Fibroblast of skin of left biceps (primary cell): ENCODE measurements at regions not wholly inside any gene's neighbourhood (a gene's known extent, or its start where the extent isn't known, plus 50 kb on each side); places are given as distances from the start of the nearest gene placed in this dataset.
"Not testable (repeated sequence)": the region's sequence is repeated elsewhere in the genome, so short reads cannot be mapped to it uniquely, and the experiment has no call there.

Experiments used
- DNase-seq, 2 experiments: peaks; one replicate each; pipeline ENCODE4 v3.0.0-alpha.2; 2013; ENCODE audit warnings: low read depth in 2 of 2

DNA sequence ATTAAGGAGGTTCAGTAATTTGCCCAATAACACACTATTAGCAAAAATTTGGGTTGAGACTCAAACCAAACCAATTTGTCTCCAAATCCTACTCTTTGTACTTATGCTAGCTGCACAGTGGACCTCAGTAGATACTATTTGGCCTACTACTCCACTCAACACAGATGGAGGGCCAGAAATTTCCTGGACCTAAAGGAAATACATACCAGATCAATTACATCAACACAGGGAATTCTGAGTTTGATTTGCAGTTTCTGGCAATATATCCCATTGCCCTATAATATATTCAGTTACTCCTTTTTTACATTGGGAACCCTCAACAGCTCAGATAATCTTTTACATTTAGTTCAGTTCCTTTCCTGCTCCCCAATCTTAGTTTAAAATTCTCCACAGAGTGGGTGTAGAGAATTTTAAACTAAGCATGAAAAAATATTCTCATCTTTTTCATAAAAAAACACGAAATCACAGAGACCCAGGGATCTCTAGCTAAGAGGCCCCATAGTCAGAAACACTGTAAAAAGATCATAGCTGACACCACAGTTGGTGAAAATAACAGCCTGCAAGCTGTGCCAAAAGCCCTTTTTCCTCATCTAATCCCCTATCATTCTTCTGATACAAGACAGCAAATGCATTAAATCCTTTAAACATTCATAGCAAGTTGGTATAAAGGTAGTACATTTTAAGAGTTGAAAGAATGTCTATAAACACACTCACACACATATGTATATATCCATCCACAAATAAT lies 317.7 kb upstream of the ESRRG start:
- peak; percentile 3 to 5 for DNase-seq

DNA sequence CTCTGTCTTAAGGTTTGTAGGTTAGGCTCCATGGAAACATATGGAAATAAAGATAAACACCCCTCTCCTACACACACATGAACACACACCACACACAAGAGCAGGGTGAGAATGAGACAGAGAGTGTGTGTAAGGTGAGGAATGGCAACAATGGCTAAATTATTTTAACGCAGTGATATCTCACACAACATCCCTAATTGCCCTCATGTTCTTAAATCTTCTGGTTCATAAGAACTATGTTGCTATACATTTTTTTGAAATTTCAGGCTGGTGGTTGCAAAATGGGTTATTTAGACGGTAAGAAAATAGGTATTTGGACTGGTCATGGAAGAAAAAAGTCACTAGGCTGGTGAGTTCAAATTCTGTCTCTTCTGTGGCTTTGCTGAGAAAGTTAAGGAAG lies 316.7 kb upstream of the ESRRG start:
- DNase-seq: no peak

DNA sequence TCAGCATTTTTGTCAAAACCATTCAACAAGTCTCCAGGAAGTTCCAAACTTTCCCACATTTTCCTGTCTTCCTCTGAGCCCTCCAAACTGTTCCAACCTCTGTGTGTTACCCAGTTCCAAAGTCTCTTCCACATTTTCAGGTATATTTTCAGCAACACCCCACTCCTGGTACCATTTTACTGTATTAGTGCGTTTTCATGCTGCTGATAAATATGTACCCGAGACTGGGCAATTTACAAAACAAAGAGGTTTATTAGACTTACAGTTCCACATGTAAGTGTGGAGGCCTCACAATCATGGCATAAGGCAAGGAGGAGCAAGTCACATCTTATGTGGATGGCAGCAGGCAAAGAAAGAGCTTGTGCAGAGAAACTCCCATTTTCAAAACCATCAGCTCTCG lies 315.9 kb upstream of the ESRRG start:
- not testable (repeated sequence) for DNase-seq

- no peak for DNase-seq
These were observed 313.5 kb upstream of the ESRRG start for GRCh38 chr1:217036757-217037156.

DNA sequence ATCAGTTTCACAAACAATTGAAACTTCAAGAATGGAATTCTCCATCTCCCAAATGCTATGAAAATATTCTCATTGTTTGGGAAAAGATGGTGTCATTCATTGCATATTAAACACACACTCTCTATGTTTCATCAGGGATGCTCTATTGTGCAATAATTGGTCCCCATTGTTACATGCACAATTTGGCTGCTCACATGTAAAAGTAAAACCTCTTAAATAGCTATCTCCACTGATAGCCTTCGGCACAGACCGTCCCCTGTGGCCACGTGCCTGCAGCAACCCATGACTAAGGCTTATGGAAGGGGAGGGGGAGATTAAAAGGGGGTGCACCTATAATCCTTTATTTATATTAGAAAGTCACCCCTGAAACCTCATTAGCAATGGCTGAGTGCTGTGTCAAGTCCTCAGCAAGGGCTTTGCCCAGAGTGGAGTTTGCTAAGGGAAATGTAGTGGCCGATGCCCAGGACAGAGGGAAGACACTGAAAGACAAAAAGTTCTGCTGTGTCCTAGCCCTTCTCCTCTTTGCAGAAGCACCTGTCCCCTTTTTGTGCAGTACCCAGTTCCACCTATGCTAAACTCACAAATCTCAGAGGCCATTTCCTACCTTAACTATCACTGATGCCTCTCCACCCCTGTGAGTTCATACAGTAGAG lies 309.6 kb upstream of the ESRRG start:
- DNase-seq: no peak

- DNase-seq: peak; percentile 36 to 47
These were observed 306.3 kb upstream of the ESRRG start for GRCh38 chr1:217029281-217030157.

DNA sequence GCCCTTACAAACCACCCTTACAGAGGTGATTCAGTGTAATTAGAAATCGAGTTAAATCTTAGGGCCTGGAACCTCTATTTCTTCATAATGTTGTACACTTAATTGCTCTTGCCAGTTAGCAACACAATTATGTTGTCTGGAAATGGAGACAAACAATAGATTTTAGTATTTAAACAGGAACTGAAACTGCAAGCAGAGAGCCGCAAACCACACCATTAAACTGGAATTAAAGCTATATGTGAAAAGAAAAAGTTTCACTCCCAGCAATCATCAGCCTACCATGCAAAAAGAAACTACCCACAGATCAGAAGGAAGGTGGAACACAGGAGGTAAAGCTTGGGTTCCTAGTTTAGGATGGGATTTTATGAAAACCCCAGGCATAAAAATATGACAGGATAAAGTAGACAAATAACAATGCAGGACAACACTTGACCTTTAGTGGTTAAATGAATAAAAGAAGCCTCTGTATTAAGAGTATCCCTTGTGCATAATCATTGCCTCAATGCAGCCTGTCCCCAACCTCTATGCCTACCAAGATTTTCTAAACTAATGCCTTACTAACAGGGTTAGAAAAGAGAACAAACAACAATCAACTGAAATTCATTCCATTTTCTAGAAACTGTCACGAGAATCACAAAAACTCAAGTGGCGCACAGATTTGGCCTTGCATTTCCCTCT lies 304.3 kb upstream of the ESRRG start:
- no peak for DNase-seq

- DNase-seq: no peak
These were observed 303.3 kb upstream of the ESRRG start for GRCh38 chr1:217026531-217026930.

GRCh38 chr1:217025381-217025780 lies 302.2 kb upstream of the ESRRG start:
- no peak for DNase-seq

- no peak for DNase-seq
These were observed 301.7 kb upstream of the ESRRG start for GRCh38 chr1:217024911-217025310.

DNA sequence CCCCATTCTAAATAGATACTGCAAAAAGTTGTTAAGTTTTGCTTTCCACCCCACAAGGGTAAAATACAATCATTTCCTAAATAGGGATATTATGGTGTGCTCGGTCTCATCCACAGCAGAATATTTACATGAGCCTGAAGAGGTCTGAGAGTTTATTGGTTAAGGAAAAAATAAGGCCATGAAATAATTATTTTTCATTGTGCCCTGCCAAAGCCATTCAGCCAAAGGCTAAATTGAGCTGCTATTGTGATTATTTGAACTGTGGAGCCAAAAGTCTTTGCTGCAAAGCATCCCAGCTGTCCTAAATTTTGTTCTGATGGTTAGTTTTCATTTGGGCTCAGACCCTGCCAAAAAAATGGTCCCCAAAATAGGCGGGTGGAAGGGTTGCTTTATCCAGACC lies 298.7 kb upstream of the ESRRG start:
- DNase-seq: no peak

GRCh38 chr1:217021400-217021799 lies 298.2 kb upstream of the ESRRG start:
- DNase-seq: no peak

GRCh38 chr1:217019475-217019874 lies 296.2 kb upstream of the ESRRG start:
- DNase-seq: no peak

GRCh38 chr1:217018648-217019047 lies 295.4 kb upstream of the ESRRG start:
- no peak for DNase-seq

DNA sequence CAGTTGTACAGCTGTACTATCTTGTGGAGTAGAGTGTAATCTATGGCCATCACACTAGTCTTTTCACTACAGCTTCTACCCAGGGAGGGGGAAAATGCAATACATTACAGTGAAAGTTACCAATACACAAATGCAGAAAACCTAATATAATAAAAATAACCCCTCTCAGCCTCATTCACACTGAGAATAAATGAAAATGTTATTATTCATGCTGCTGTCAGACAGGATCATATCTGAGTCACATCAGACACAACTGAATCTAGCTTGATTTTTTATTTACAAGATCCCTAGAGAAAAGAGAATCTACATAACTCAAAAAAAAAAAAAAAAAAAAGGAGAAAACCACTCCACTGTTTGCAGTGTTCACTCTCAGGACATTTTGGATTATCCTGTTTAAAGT lies 293.9 kb upstream of the ESRRG start:
- no peak for DNase-seq

DNA sequence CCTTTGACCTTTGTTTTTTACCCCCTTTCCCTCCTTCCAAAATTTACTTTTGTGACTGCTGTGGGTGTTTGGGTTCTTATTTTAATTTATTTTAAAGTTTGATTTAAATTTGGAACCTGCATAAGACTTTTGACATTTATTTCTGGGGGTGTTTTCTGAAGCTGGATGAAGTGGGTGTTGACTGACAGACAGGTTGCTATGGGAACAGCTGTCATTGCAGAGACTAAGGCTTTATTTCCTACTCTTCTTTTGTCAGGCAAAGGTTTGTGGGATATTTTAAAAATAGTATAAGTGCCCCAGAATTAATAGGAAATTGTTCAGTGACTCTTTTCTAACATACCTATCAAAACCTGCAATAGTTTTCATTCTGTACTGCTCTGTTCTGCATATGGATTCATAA lies 290.8 kb upstream of the ESRRG start:
- DNase-seq: no peak

DNA sequence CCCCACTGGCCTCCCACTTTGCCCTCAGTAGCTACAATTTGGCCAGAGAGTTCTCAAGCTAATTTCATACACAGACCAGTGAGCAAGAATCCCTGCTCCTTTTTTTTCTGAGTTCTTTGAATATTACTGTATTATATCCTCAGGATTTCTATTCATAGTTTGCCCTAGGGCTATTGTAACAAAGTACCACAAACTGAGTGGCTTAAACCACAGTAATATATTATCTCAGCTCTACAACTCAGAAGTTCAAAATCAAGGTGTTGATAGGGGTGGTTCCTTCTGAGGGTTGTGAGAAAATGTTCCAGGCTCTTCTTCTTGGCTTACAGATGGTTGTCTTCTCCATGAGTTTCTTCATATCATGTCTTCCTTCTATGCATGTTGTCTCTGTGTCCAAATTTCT lies 289.4 kb upstream of the ESRRG start:
- no peak for DNase-seq

GRCh38 chr1:217011097-217011496 lies 287.9 kb upstream of the ESRRG start:
- no peak for DNase-seq

DNA sequence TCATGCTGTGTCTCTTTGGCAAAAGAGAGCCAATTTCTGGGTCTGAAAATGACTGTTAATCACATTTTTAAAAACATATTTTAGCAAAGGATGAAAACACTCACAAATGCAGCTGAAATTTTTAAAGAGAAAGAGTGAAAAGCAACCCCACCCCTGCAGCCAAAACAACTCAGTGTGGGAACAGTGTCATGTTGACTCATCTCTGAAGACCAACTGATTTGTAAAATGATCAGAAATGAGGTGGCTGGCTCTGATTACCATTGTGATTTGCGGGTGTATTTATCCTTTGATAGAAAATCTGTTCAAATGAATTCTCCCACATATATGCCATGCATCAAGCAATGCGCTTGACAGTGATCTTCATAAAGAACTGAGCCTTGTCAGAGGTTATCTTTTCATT lies 287.0 kb upstream of the ESRRG start:
- DNase-seq: no peak

DNA sequence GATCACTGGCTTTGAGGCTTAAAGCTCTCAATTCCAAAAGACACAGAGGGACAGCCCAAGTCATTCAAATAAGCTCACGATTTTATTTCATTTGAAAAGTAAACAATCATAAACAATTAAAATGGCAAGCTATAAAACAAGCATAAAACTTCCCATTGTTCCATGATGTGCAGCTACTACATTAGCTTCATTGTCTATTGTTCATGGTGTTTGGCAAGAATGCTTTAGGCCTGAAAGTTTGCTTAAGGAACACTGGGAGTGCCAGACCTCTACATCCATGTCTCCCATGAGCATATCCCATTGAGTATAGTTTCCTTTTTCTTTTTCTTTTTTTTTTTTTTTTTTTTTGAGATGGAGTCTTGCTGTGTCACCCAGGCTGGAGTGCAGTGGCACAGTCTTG lies 286.1 kb upstream of the ESRRG start:
- DNase-seq: no peak

DNA sequence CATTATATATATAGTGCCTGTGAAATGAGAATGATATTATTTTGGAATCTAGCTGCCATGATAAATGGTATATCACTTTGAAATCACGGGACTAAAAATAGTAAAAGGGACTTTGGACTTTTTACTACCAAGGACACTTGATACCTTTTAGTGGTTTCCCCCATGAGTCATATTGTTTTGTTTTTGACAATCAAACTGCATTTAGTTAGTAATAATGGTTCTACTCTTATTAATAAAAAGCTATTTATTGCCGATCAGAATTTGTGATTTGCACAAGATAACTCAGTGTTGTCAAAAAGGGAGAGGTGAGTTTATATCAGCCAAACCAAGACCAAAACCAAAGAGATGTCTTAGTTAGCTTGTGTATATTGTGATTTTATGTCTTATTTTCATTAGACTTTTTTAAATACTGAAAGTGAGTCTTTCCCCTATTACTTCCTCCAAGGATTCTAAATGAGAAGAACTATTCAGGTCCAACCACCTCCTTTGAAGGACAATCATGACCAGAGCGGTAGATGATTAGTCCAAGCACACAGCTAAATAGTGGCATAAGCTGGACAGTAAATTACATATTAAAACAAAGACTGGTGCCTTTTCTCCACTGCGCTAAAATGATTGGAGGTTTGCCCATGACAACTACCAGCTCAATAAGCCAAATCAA lies 281.7 kb upstream of the ESRRG start:
- DNase-seq: no peak

DNA sequence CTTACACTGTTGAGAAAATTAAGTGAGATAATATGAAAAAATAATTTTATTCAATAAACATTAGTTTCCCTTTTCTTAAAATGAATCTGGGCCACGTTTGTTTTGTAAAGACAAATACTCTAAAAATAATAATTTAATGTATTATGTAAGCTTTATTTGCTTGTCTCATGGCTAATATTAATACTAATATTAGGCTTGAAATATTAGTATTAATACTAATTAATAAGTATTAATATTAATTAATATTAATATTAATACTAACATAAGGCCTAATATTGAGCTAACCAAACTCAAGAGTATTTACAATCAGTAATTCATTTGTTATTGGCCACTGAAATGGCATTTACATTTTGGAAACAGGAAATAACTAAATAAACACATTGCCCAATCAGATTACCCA lies 280.1 kb upstream of the ESRRG start:
- no peak for DNase-seq
